HG03520 (cell line): ENCODE measurements at regions not wholly inside any gene's neighbourhood (a gene's known extent, or its start where the extent isn't known, plus 50 kb on each side); places are given as distances from the start of the nearest gene placed in this dataset.
"Not testable (repeated sequence)": the region's sequence is repeated elsewhere in the genome, so short reads cannot be mapped to it uniquely, and the experiment has no call there.

Experiments used
- ATAC-seq: cut with Tn5 transposase; IDR thresholded peaks from one replicate; pipeline ENCODE4 v1.9.1; 2021; ENCODE audit warnings: mild to moderate bottlenecking, moderate library complexity; ENCODE audit not compliant: unreplicated experiment

GRCh38 chr13:81283561-81283960 lies 942.6 kb upstream of the SPRY2 start:
- ATAC-seq = no peak

GRCh38 chr13:81283062-81283461 lies 942.1 kb upstream of the SPRY2 start:
- ATAC-seq = no peak

GRCh38 chr13:81275666-81276258 lies 934.8 kb upstream of the SPRY2 start:
- no peak for ATAC-seq

GRCh38 chr13:81247711-81248110 lies 906.8 kb upstream of the SPRY2 start:
- ATAC-seq = no peak

GRCh38 chr13:81246556-81246955 lies 905.6 kb upstream of the SPRY2 start:
- no peak for ATAC-seq

GRCh38 chr13:81244011-81244410 lies 903.1 kb upstream of the SPRY2 start:
- ATAC-seq = no peak

- ATAC-seq = no peak
Observed at GRCh38 chr13:81230386-81230785, 889.5 kb upstream of the SPRY2 start.

GRCh38 chr13:81226830-81227229 lies 885.9 kb upstream of the SPRY2 start:
- not testable (repeated sequence) for ATAC-seq

- no peak for ATAC-seq
Observed at GRCh38 chr13:81224209-81224833, 883.4 kb upstream of the SPRY2 start.

- ATAC-seq = no peak
Observed at GRCh38 chr13:81223778-81224177, 882.9 kb upstream of the SPRY2 start.

- no peak for ATAC-seq
Observed at GRCh38 chr13:81211713-81212112, 870.8 kb upstream of the SPRY2 start.

- no peak for ATAC-seq
Observed at GRCh38 chr13:81207636-81208035, 866.7 kb upstream of the SPRY2 start.

- ATAC-seq = no peak
Observed at GRCh38 chr13:81207231-81207630, 866.3 kb upstream of the SPRY2 start.

GRCh38 chr13:81203783-81204182 lies 862.9 kb upstream of the SPRY2 start:
- ATAC-seq = no peak

- ATAC-seq = no peak
Observed at GRCh38 chr13:81199956-81200355, 859.0 kb upstream of the SPRY2 start.

GRCh38 chr13:81197966-81198365 lies 857.0 kb upstream of the SPRY2 start:
- no peak for ATAC-seq

GRCh38 chr13:81197483-81197882 lies 856.6 kb upstream of the SPRY2 start:
- ATAC-seq = no peak

GRCh38 chr13:81194362-81194761 lies 853.4 kb upstream of the SPRY2 start:
- ATAC-seq = no peak

GRCh38 chr13:81184556-81185265 lies 843.8 kb upstream of the SPRY2 start:
- ATAC-seq = no peak

GRCh38 chr13:81172603-81173002 lies 831.7 kb upstream of the SPRY2 start:
- ATAC-seq = no peak

- ATAC-seq = peak; percentile 60
Observed at GRCh38 chr13:81171065-81171647, 830.2 kb upstream of the SPRY2 start.

- ATAC-seq = not testable (repeated sequence)
Observed at GRCh38 chr13:81163823-81164222, 822.9 kb upstream of the SPRY2 start.
